GM23338 (cell line): ENCODE measurements at regions not wholly inside any gene's neighbourhood (a gene's known extent, or its start where the extent isn't known, plus 50 kb on each side); places are given as distances from the start of the nearest gene placed in this dataset.
"Not testable (repeated sequence)": the region's sequence is repeated elsewhere in the genome, so short reads cannot be mapped to it uniquely, and the experiment has no call there.

Experiments
- ATAC-seq: fragments of 200-7000 bp; cut with Tn5 transposase; 3 replicates; pipeline ENCODE4 v1.9.1; 2020
- DNase-seq: peaks from one replicate; pipeline ENCODE4 v3.0.0-alpha.2; 2015; ENCODE audit warnings: low spot score
- H2AFZ ChIP-seq: fragments of 200-600 bp; sonication (generic); 2 replicates; pipeline ENCODE4 v1.8.0; 2016; ENCODE audit warnings: antibody characterized with exemption, mild to moderate bottlenecking, moderate library complexity
- H3F3A ChIP-seq: fragments of 200-600 bp; sonication (generic); replicated peaks from 2 replicates; pipeline ENCODE4 v1.8.0; 2017; ENCODE audit warnings: antibody characterized with exemption, mixed run types, low read depth
- H3K27ac ChIP-seq: fragments of 200-600 bp; sonication (generic); 2 replicates; pipeline ENCODE4 v1.6.1; 2016; ENCODE audit warnings: low read depth
- H3K27me3 ChIP-seq: fragments of 200-600 bp; sonication (generic); 2 replicates; pipeline ENCODE4 v1.8.0; 2016; ENCODE audit warnings: mild to moderate bottlenecking, mixed run types, moderate library complexity; ENCODE audit not compliant: insufficient read depth
- H3K36me3 ChIP-seq: fragments of 200-600 bp; sonication (generic); 2 replicates; pipeline ENCODE4 v1.8.0; 2016; ENCODE audit warnings: mild to moderate bottlenecking; ENCODE audit not compliant: insufficient read depth
- H3K4me1 ChIP-seq: fragments of 200-600 bp; sonication (generic); 2 replicates; pipeline ENCODE4 v1.8.0; 2016; ENCODE audit warnings: mild to moderate bottlenecking, moderate library complexity; ENCODE audit not compliant: insufficient read depth
- H3K4me2 ChIP-seq: fragments of 200-600 bp; sonication (generic); 2 replicates; pipeline ENCODE4 v1.7.1; 2017; ENCODE audit warnings: mixed run types
- H3K4me3 ChIP-seq: fragments of 200-600 bp; sonication (generic); 2 replicates; pipeline ENCODE4 v1.6.1; 2016; ENCODE audit warnings: mixed run types
- H3K79me2 ChIP-seq: fragments of 200-600 bp; sonication (generic); replicated peaks from 2 replicates; pipeline ENCODE4 v1.8.0; 2017; ENCODE audit warnings: mild to moderate bottlenecking; ENCODE audit not compliant: insufficient read depth
- H3K9me2 ChIP-seq: fragments of 200-600 bp; sonication (generic); 2 replicates; pipeline ENCODE4 v1.8.0; 2017; ENCODE audit not compliant: insufficient read depth
- H4K20me1 ChIP-seq: fragments of 200-600 bp; sonication (generic); replicated peaks from 2 replicates; pipeline ENCODE4 v1.8.0; 2017; ENCODE audit warnings: mild to moderate bottlenecking; ENCODE audit not compliant: insufficient read depth
- H3K27ac Mint-ChIP-seq: 2 replicates; pipeline ENCODE4 v1.8.0; 2020; ENCODE audit warnings: inconsistent platforms, mild to moderate bottlenecking, moderate library complexity, mixed read lengths
- H3K27me3 Mint-ChIP-seq: 3 replicates; pipeline ENCODE4 v1.8.0; 2022; ENCODE audit warnings: low read depth, mild to moderate bottlenecking, moderate library complexity, mixed read lengths, inconsistent platforms; ENCODE audit not compliant: insufficient read depth, poor library complexity
- H3K36me3 Mint-ChIP-seq: 3 replicates; pipeline ENCODE4 v1.8.0; 2021; ENCODE audit warnings: low read depth, mild to moderate bottlenecking, inconsistent platforms, moderate library complexity, mixed read lengths
- H3K4me1 Mint-ChIP-seq: 3 replicates; pipeline ENCODE4 v1.8.0; 2020; ENCODE audit warnings: mild to moderate bottlenecking, inconsistent platforms, mixed read lengths
- H3K4me3 Mint-ChIP-seq: 3 replicates; pipeline ENCODE4 v1.8.0; 2021; ENCODE audit warnings: moderate library complexity, mild to moderate bottlenecking, inconsistent platforms, mixed read lengths
- H3K9me3 Mint-ChIP-seq: 3 replicates; pipeline ENCODE4 v1.8.0; 2020; ENCODE audit warnings: moderate library complexity, mild to moderate bottlenecking, inconsistent platforms, mixed read lengths
- ETS1 ChIP-seq: IDR thresholded peaks from 2 replicates; pipeline ENCODE4 v1.6.1; 2016; ENCODE audit warnings: antibody characterized with exemption
- EZH2 ChIP-seq: fragments of 200-600 bp; sonication (generic); IDR thresholded peaks from one replicate; pipeline ENCODE4 v1.8.0; 2017; ENCODE audit warnings: antibody characterized with exemption, mild to moderate bottlenecking, low read depth; ENCODE audit not compliant: unreplicated experiment
- JUNB ChIP-seq: IDR thresholded peaks from one replicate; pipeline ENCODE4 v1.6.1; 2016; ENCODE audit warnings: antibody characterized with exemption; ENCODE audit not compliant: unreplicated experiment
- POLR2AphosphoS5 ChIP-seq: IDR thresholded peaks from 2 replicates; pipeline ENCODE4 v1.6.1; 2016; ENCODE audit warnings: antibody characterized with exemption, low read depth
- STAT1 ChIP-seq: IDR thresholded peaks from one replicate; pipeline ENCODE4 v1.6.1; 2016; ENCODE audit warnings: antibody characterized with exemption; ENCODE audit not compliant: unreplicated experiment
- ZNF114 ChIP-seq: fragments of 250-450 bp; sonication (Bioruptor Pico); IDR thresholded peaks from 2 replicates; pipeline ENCODE4 v1.5.0; 2020; ENCODE audit warnings: mild to moderate bottlenecking, moderate library complexity
- ZNF331 ChIP-seq: fragments of 250-450 bp; sonication (Bioruptor Pico); IDR thresholded peaks from 2 replicates; pipeline ENCODE4 v1.5.0; 2020; ENCODE audit warnings: low read depth, mild to moderate bottlenecking, moderate library complexity
- TF ChIP-seq, protein P1 (sequence below): IDR thresholded peaks from one replicate; pipeline ENCODE4 v1.6.1; 2018; ENCODE audit warnings: antibody characterized with exemption; ENCODE audit not compliant: unreplicated experiment
- TF ChIP-seq, protein P2 (sequence below), 2 experiments: fragments of 200-600 bp in 1 of 2; sonication (generic) in 1 of 2; conservative IDR thresholded peaks; 2 replicates each; pipeline versions ENCODE4 v1.5.1 to v1.6.1; 2016 to 2017; ENCODE audit warnings: antibody characterized with exemption in 2 of 2, low read depth in 2 of 2, mild to moderate bottlenecking in 2 of 2, moderate library complexity in 1 of 2
- TF ChIP-seq, protein P3 (sequence below): fragments of 250-450 bp; sonication (Bioruptor Pico); IDR thresholded peaks from 2 replicates; pipeline ENCODE4 v1.5.0; 2020; ENCODE audit warnings: mild to moderate bottlenecking, moderate library complexity

DNA sequence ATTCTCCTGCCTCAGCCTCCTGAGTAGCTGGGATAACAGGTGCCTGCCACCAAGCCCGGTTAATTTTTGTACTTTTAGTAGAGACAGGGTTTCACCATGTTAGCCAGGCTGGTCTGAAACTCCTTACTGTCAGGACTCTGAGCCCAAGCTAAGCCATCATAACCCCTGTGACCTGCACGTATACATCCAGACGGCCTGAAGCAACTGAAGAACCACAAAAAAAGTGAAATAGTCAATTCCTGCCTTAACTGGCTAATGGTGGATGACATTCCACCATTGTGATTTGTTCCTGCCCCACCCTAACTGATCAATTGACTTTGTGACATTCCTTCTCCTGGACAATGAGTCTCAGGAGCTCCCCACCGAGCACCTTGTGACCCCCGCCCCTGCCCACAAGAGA is 69.9 kb upstream of the ADGRL1 start:
- not testable (repeated sequence) for H3K4me2 ChIP-seq, H3K9me2 ChIP-seq, H3K79me2 ChIP-seq, H3K27ac Mint-ChIP-seq, H3F3A ChIP-seq, H3K27me3 ChIP-seq, H3K36me3 ChIP-seq, H3K4me1 ChIP-seq, H3K27ac ChIP-seq, DNase-seq, H2AFZ ChIP-seq, H3K4me3 Mint-ChIP-seq, H4K20me1 ChIP-seq, H3K4me3 ChIP-seq, ATAC-seq
- H3K36me3 Mint-ChIP-seq = peaks cover 18% of the 10 kb centered on the region
- peaks cover 12% of the 10 kb centered on the region for H3K27me3 Mint-ChIP-seq
- peaks cover 18% of the 10 kb centered on the region for H3K4me1 Mint-ChIP-seq
- peaks cover 25% of the 10 kb centered on the region; the same call in 2 of the 3 replicates for H3K9me3 Mint-ChIP-seq

DNA sequence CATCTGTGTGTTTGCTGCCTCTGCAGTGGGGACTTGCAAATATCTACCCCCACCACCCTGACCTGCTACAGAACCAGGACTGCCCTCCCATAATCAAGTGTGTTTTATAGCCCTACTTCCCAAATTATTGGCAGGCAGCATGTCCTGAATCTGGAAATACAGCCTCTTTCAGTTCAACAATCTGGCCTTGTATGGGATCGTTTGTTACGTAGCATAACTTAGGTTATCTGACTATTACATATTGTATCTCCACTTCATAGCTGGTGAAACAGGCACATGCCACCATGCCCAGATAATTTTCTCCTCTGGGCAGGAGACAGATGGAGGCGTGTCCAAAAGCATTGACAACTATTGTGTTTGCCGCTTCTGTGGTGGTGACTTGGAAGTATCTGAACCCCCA is 66.7 kb upstream of the ADGRL1 start:
- Mint-ChIP-seq H3K36me3 (peaks cover 9% of the 10 kb centered on the region; the same call in 1 of the 3 replicates), H3K27me3 (peaks cover 12% of the 10 kb centered on the region), H3K4me3 (no peak overlapping the region), H3K4me1 (peaks cover 31% of the 10 kb centered on the region), H3K27ac (no peak overlapping the region), H3K9me3 (peaks cover 17% of the 10 kb centered on the region; the same call in 2 of the 3 replicates)
- H3K4me1 ChIP-seq = peaks cover 21% of the 10 kb centered on the region
- H3K36me3 ChIP-seq = no peaks in the 10 kb centered on the region
- no peaks in the 10 kb centered on the region for H3K79me2 ChIP-seq
- no peak overlapping the region for H2AFZ ChIP-seq
- no peak overlapping the region for H3K27ac ChIP-seq
- H4K20me1 ChIP-seq = no peaks in the 10 kb centered on the region
- ATAC-seq (no peak), DNase-seq (no peak)
- H3K4me3 ChIP-seq = no peak overlapping the region
- no peaks in the 10 kb centered on the region for H3K9me2 ChIP-seq
- no peak overlapping the region for H3K4me2 ChIP-seq
- peaks cover 2% of the 10 kb centered on the region for H3F3A ChIP-seq
- no peaks in the 10 kb centered on the region for H3K27me3 ChIP-seq
- TF ChIP-seq STAT1 (no peak), JUNB (no peak), POLR2AphosphoS5 (no peak), ETS1 (no peak), ZNF114 (no peak), ZNF331 (no peak), EZH2 (no peak)
- TF ChIP-seq, protein P1, sequence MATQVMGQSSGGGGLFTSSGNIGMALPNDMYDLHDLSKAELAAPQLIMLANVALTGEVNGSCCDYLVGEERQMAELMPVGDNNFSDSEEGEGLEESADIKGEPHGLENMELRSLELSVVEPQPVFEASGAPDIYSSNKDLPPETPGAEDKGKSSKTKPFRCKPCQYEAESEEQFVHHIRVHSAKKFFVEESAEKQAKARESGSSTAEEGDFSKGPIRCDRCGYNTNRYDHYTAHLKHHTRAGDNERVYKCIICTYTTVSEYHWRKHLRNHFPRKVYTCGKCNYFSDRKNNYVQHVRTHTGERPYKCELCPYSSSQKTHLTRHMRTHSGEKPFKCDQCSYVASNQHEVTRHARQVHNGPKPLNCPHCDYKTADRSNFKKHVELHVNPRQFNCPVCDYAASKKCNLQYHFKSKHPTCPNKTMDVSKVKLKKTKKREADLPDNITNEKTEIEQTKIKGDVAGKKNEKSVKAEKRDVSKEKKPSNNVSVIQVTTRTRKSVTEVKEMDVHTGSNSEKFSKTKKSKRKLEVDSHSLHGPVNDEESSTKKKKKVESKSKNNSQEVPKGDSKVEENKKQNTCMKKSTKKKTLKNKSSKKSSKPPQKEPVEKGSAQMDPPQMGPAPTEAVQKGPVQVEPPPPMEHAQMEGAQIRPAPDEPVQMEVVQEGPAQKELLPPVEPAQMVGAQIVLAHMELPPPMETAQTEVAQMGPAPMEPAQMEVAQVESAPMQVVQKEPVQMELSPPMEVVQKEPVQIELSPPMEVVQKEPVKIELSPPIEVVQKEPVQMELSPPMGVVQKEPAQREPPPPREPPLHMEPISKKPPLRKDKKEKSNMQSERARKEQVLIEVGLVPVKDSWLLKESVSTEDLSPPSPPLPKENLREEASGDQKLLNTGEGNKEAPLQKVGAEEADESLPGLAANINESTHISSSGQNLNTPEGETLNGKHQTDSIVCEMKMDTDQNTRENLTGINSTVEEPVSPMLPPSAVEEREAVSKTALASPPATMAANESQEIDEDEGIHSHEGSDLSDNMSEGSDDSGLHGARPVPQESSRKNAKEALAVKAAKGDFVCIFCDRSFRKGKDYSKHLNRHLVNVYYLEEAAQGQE = no peak
- TF ChIP-seq, protein P2, sequence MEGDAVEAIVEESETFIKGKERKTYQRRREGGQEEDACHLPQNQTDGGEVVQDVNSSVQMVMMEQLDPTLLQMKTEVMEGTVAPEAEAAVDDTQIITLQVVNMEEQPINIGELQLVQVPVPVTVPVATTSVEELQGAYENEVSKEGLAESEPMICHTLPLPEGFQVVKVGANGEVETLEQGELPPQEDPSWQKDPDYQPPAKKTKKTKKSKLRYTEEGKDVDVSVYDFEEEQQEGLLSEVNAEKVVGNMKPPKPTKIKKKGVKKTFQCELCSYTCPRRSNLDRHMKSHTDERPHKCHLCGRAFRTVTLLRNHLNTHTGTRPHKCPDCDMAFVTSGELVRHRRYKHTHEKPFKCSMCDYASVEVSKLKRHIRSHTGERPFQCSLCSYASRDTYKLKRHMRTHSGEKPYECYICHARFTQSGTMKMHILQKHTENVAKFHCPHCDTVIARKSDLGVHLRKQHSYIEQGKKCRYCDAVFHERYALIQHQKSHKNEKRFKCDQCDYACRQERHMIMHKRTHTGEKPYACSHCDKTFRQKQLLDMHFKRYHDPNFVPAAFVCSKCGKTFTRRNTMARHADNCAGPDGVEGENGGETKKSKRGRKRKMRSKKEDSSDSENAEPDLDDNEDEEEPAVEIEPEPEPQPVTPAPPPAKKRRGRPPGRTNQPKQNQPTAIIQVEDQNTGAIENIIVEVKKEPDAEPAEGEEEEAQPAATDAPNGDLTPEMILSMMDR (conservative IDR thresholded peaks at IDR 0.05; ENCODE audit: low read depth in 2 of 2) = no peak
- TF ChIP-seq, protein P3, sequence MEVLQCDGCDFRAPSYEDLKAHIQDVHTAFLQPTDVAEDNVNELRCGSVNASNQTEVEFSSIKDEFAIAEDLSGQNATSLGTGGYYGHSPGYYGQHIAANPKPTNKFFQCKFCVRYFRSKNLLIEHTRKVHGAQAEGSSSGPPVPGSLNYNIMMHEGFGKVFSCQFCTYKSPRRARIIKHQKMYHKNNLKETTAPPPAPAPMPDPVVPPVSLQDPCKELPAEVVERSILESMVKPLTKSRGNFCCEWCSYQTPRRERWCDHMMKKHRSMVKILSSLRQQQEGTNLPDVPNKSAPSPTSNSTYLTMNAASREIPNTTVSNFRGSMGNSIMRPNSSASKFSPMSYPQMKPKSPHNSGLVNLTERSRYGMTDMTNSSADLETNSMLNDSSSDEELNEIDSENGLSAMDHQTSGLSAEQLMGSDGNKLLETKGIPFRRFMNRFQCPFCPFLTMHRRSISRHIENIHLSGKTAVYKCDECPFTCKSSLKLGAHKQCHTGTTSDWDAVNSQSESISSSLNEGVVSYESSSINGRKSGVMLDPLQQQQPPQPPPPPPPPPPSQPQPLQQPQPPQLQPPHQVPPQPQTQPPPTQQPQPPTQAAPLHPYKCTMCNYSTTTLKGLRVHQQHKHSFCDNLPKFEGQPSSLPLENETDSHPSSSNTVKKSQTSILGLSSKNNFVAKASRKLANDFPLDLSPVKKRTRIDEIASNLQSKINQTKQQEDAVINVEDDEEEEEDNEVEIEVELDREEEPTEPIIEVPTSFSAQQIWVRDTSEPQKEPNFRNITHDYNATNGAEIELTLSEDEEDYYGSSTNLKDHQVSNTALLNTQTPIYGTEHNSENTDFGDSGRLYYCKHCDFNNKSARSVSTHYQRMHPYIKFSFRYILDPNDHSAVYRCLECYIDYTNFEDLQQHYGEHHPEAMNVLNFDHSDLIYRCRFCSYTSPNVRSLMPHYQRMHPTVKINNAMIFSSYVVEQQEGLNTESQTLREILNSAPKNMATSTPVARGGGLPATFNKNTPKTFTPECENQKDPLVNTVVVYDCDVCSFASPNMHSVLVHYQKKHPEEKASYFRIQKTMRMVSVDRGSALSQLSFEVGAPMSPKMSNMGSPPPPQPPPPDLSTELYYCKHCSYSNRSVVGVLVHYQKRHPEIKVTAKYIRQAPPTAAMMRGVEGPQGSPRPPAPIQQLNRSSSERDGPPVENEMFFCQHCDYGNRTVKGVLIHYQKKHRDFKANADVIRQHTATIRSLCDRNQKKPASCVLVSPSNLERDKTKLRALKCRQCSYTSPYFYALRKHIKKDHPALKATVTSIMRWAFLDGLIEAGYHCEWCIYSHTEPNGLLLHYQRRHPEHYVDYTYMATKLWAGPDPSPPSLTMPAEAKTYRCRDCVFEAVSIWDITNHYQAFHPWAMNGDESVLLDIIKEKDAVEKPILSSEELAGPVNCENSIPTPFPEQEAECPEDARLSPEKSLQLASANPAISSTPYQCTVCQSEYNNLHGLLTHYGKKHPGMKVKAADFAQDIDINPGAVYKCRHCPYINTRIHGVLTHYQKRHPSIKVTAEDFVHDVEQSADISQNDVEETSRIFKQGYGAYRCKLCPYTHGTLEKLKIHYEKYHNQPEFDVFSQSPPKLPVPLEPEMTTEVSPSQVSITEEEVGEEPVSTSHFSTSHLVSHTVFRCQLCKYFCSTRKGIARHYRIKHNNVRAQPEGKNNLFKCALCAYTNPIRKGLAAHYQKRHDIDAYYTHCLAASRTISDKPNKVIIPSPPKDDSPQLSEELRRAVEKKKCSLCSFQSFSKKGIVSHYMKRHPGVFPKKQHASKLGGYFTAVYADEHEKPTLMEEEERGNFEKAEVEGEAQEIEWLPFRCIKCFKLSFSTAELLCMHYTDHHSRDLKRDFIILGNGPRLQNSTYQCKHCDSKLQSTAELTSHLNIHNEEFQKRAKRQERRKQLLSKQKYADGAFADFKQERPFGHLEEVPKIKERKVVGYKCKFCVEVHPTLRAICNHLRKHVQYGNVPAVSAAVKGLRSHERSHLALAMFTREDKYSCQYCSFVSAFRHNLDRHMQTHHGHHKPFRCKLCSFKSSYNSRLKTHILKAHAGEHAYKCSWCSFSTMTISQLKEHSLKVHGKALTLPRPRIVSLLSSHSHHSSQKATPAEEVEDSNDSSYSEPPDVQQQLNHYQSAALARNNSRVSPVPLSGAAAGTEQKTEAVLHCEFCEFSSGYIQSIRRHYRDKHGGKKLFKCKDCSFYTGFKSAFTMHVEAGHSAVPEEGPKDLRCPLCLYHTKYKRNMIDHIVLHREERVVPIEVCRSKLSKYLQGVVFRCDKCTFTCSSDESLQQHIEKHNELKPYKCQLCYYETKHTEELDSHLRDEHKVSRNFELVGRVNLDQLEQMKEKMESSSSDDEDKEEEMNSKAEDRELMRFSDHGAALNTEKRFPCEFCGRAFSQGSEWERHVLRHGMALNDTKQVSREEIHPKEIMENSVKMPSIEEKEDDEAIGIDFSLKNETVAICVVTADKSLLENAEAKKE (CRISPR knock-in tag) = no peak
